ENCODE measurements at regions not wholly inside any gene's neighbourhood (a gene's known extent, or its start where the extent isn't known, plus 50 kb on each side); places are given as distances from the start of the nearest gene placed in this dataset.

DNA sequence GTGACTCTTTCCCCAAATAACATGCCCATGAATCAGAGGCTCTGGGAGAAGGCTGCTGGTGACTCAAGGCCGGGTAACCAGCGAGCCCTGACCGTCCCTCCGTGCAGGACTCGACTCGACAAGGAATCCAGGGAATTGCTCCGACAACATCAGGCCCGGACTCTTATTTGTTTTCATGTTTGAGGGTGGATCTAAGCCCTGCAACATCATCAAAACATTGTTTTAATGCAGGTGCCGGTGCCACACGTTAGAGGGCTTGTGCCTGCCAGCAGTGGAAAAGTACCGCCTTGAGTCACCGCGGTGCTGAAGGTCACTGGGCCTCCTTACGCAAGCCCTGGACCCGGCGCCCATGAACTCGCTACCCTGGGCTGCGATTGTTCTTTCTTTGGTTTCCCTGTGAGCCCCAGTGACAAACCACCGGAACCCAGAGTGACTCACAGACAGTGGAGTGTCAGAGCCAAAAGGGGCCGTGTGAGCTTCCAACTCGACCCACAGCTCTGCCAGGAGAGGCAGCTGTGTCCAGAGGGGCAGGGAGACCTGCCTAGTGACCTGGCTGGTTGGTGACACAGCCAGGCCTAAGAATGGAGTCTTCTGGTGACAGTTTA lies 139.4 kb upstream of the SHH start:
- intact Hi-C loops (cut with DNase I), result no loop called here
- Histone ChIP-seq H3K4me3 (no peak overlapping the region), H3K9me3 (no peaks in the 10 kb centered on the region), H3K27me3 (peaks cover 0 to 7% of the 10 kb centered on the region in 2 donors), H3K36me3 (no peaks in the 10 kb centered on the region), H3K4me1 (no peaks in the 10 kb centered on the region), H3K27ac (no peak overlapping the region)
- DNase-seq, result no peak
- ATAC-seq, result no peak
- TF ChIP-seq, protein P1, sequence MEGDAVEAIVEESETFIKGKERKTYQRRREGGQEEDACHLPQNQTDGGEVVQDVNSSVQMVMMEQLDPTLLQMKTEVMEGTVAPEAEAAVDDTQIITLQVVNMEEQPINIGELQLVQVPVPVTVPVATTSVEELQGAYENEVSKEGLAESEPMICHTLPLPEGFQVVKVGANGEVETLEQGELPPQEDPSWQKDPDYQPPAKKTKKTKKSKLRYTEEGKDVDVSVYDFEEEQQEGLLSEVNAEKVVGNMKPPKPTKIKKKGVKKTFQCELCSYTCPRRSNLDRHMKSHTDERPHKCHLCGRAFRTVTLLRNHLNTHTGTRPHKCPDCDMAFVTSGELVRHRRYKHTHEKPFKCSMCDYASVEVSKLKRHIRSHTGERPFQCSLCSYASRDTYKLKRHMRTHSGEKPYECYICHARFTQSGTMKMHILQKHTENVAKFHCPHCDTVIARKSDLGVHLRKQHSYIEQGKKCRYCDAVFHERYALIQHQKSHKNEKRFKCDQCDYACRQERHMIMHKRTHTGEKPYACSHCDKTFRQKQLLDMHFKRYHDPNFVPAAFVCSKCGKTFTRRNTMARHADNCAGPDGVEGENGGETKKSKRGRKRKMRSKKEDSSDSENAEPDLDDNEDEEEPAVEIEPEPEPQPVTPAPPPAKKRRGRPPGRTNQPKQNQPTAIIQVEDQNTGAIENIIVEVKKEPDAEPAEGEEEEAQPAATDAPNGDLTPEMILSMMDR (IDR thresholded peaks at IDR 0.05), result no peak

DNA sequence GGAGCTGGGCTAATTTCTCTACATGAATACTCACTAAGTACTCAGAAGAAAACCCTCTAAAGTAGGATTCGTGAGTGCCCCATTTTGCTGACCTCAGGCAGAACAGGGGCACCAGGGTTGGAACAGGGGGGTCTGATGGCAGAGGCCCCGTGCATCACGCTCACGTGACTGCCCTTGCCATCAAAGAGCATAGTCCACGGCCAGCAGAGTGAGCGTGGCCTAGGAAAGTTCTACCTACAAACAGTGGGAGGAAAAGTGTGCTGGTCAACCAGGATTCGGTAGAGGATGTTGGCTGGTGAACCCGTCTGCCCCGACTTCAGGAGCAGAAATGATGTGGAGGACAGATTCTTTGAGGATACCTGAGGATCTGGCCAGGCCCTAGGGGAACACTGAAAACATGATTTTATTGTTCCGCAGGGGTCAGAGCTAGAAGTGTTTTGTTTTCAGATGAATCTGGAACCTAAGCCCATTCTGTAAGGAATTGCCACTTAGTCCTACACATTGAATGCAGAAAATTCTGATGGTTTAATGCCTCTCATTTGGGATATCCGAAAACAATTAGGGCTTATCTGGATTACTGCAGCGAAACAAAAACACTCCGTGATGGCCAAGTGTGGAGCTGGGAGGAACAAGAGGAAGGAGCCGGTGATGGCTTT lies 138.8 kb upstream of the SHH start:
- intact Hi-C loops (cut with DNase I), result no loop called here
- no peak for ATAC-seq
- TF ChIP-seq, protein P1 (IDR thresholded peaks at IDR 0.05), result no peak

DNA sequence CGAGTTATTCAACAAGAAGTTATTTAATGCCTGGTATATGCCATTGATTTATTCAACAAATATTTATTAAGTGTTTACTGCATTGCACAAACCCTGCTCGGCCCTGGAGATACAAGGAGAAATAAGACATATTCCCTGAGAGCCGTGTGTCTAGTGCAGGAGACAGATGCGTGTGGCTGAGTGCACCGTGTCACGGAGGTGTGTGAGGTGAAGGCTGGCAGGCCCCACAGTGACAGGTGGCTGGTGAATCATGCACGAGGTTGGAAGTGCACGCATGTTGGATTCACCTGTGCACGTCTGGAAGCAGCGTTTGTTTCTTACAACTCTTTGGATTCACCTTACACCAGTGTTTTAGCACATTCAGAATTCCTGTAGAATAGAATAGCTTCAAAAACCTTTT lies 136.6 kb upstream of the SHH start:
- no peak for DNase-seq
- TF ChIP-seq, protein P1 (IDR thresholded peaks at IDR 0.05), result no peak
- no peak overlapping the region for H3K4me3 ChIP-seq
- H3K9me3 ChIP-seq, result peaks cover 0 to 4% of the 10 kb centered on the region in 2 donors
- peaks cover 0 to 7% of the 10 kb centered on the region in 2 donors for H3K27me3 ChIP-seq
- intact Hi-C loops (cut with DNase I), result no loop called here
- no peak overlapping the region for H3K27ac ChIP-seq
- no peaks in the 10 kb centered on the region for H3K4me1 ChIP-seq
- ATAC-seq, result no peak
- H3K36me3 ChIP-seq, result no peaks in the 10 kb centered on the region

More for the DNA sequence above, 138.8 kb upstream of the SHH start:
- DNase-seq, result no peak
- Histone ChIP-seq H3K4me1 (no peaks in the 10 kb centered on the region), H3K9me3 (peaks cover 0 to 4% of the 10 kb centered on the region in 2 donors), H3K4me3 (no peak overlapping the region), H3K36me3 (no peaks in the 10 kb centered on the region), H3K27ac (no peak overlapping the region), H3K27me3 (peaks cover 0 to 7% of the 10 kb centered on the region in 2 donors)

DNA sequence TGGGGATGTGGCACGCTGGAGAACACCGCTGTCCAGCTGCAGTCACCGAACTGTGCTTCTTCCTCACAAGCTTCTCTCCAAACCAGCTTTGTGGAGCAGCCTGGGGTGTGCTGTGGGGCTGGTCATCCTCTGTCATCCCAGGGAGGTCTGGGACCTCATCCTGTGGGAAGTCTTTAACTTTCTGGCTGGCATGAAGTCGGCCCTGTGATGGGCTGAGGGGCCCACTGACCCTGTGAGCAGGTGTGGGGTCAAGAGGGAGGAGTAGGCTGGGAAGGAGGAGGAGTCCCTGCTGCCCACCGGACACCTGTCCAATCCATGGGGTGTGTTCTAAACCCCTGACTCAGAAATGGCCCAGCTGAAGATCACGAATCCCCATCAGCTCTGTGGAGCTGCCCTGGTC lies 136.2 kb upstream of the SHH start:
- TF ChIP-seq, protein P1 (IDR thresholded peaks at IDR 0.05), result no peak
- H3K9me3 ChIP-seq, result peaks cover 0 to 4% of the 10 kb centered on the region in 2 donors
- H3K4me3 ChIP-seq, result no peak overlapping the region
- H3K27ac ChIP-seq, result no peak overlapping the region
- no peak for ATAC-seq
- intact Hi-C loops (cut with DNase I), result no loop called here
- peaks cover 0 to 7% of the 10 kb centered on the region in 2 donors for H3K27me3 ChIP-seq
- no peak for DNase-seq
- H3K36me3 ChIP-seq, result no peaks in the 10 kb centered on the region
- no peaks in the 10 kb centered on the region for H3K4me1 ChIP-seq

DNA sequence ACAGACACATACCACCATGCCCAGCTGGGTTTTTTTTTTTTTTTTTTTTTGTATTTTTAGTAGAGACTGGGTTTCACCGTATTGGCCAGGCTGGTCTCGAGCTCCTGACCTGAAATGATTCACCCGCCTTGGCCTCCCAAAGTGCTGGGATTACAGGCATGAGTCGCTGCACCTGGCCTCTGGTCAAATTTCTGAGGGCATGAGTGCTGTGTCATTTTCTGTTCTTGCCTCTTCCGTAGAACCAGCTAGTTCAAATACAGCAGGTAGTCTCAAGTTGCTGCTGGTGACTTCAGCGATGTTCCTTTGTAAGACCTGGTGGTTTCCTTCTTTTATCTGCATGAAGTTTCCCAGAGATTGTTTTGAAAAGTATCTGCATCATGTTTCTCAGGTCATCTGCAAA lies 134.8 kb upstream of the SHH start:
- no peak overlapping the region for H3K27ac ChIP-seq
- TF ChIP-seq, protein P1 (IDR thresholded peaks at IDR 0.05), result no peak
- H3K9me3 ChIP-seq, result peaks cover 0 to 4% of the 10 kb centered on the region in 2 donors
- no peak for ATAC-seq
- intact Hi-C loops (cut with DNase I), result no loop called here
- H3K4me1 ChIP-seq, result no peaks in the 10 kb centered on the region
- no peak overlapping the region for H3K4me3 ChIP-seq
- H3K27me3 ChIP-seq, result peaks cover 0 to under 1% of the 10 kb centered on the region in 2 donors
- DNase-seq, result no peak
- H3K36me3 ChIP-seq, result no peaks in the 10 kb centered on the region

Measured in left lung (tissue), 4 donors.